Omental fat pad (tissue), 3 donors: ENCODE measurements at regions not wholly inside any gene's neighbourhood (a gene's known extent, or its start where the extent isn't known, plus 50 kb on each side); places are given as distances from the start of the nearest gene placed in this dataset.

Experiments used
- ATAC-seq: fragments of 150-250 bp; one replicate; pipeline ENCODE4 v1.9.1; 2016; ENCODE audit warnings: mild to moderate bottlenecking, moderate library complexity; ENCODE audit not compliant: low FRiP score
- DNase-seq: peaks from one replicate; pipeline ENCODE4 v3.0.0-alpha.2; 2019; ENCODE audit warnings: low spot score
- CTCF ChIP-seq, 3 donors: fragments of 450-650 bp; IDR thresholded peaks; one replicate each; pipeline ENCODE4 v1.5.1; 2016 to 2017; ENCODE audit warnings: antibody characterized with exemption in 3 of 3, mild to moderate bottlenecking in 3 of 3, moderate library complexity in 2 of 3

GRCh38 chr7:69418869-69419670 lies 179.2 kb upstream of the AUTS2 start:
- TF ChIP-seq CTCF (IDR thresholded peaks at IDR 0.05) = no peak
- no peak for ATAC-seq
- no peak for DNase-seq

DNA sequence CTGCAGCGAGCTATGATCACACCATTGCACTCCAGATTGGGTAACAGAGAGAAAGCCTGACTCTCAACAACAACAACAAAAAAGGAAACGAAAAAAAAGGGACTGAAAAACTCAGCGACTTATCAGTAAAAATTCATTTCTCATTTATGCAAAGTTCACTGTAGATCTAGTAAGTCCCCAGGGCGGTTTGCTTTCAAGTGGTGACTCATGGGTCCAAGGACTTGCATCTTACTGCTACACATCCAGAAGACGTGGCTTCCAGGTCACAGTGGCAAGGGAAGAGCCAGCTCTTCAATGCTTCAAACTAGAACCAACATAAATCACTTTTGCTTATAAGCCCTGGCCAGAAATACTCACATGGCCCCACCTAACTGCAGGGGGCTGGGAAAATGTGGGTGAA lies 178.3 kb upstream of the AUTS2 start:
- no peak for DNase-seq
- ATAC-seq = no peak
- no peak for TF ChIP-seq CTCF (IDR thresholded peaks at IDR 0.05)

GRCh38 chr7:69422574-69422985 lies 175.7 kb upstream of the AUTS2 start:
- DNase-seq (no peak), ATAC-seq (no peak)
- TF ChIP-seq CTCF (IDR thresholded peaks at IDR 0.05) = no peak

- ATAC-seq (no peak), DNase-seq (no peak)
- no peak for TF ChIP-seq CTCF (IDR thresholded peaks at IDR 0.05)
These were observed 171.6 kb upstream of the AUTS2 start for GRCh38 chr7:69426705-69427104.

DNA sequence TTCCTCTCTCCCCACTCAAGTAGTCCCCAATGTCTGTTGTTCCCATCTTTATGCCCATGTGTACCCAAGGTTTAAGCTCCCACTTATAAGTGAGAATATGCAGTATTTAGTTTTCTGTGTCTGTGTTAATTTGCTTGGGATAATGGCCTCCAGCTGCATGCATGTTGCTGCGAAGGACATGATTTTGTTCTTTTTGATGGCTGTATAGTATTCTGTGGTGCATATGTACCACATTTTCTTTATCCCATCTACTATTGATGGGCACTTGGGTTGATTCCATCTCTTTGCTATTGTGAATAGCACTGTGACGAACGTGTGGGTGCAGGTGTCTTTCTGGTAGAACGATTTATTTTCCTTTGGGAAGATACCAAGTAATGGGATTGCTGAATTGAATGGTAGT lies 170.2 kb upstream of the AUTS2 start:
- DNase-seq (no peak), ATAC-seq (no peak)
- no peak for TF ChIP-seq CTCF (IDR thresholded peaks at IDR 0.05)

GRCh38 chr7:69429911-69430383 lies 168.3 kb upstream of the AUTS2 start:
- DNase-seq = no peak
- ATAC-seq = peak; percentile 76
- TF ChIP-seq CTCF (IDR thresholded peaks at IDR 0.05) = no peak

- no peak for TF ChIP-seq CTCF (IDR thresholded peaks at IDR 0.05)
- ATAC-seq (peak; percentile 6), DNase-seq (no peak)
These were observed 167.8 kb upstream of the AUTS2 start for GRCh38 chr7:69430384-69431021.
